BE2C (cell line): ENCODE measurements at regions not wholly inside any gene's neighbourhood (a gene's known extent, or its start where the extent isn't known, plus 50 kb on each side); places are given as distances from the start of the nearest gene placed in this dataset.

Source experiments
- DNase-seq: peaks from one replicate; pipeline ENCODE4 v3.0.0-alpha.2; 2020
- H3K27me3 ChIP-seq: fragments of 250-450 bp; sonication (Bioruptor Pico); 2 replicates; pipeline ENCODE4 v1.5.1; 2020; ENCODE audit warnings: mild to moderate bottlenecking
- H3K36me3 ChIP-seq: fragments of 250-450 bp; sonication (Bioruptor Pico); 2 replicates; pipeline ENCODE4 v1.5.1; 2020; ENCODE audit warnings: mild to moderate bottlenecking
- H3K4me1 ChIP-seq: fragments of 250-450 bp; sonication (Bioruptor Pico); 2 replicates; pipeline ENCODE4 v1.5.1; 2020
- H3K4me3 ChIP-seq: 2 replicates; pipeline ENCODE4 v1.5.1; 2011; ENCODE audit warnings: low read depth, low read length
- H3K9me3 ChIP-seq: fragments of 250-450 bp; sonication (Bioruptor Pico); 2 replicates; pipeline ENCODE4 v1.5.1; 2020
- TF ChIP-seq, protein P1 (sequence below): IDR thresholded peaks from 2 replicates; pipeline ENCODE4 v1.5.1; 2012; ENCODE audit warnings: mild to moderate bottlenecking, low read depth, low read length

DNA sequence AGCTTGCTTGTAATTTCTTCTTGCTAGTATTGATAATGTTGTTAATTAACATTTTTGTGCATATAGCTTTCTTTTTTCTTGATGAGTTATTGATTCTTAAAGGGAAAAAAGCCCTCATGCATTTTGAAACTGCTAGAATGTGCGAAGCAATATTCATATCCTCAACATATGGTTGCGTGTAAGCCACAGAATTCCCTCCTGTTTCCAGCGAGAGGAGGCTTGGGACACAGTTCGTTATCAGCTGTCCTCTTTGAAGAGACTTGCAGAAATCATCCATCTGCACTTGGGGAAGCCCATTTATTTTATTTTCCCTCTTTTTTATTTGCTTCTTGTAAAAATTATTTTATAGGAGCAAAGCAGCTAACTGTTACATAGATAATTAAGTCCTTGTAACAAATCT, 398.0 kb downstream of the ADRA2A start:
- Histone ChIP-seq H3K27me3 (no peaks in the 10 kb centered on the region), H3K9me3 (no peaks in the 10 kb centered on the region), H3K4me1 (no peaks in the 10 kb centered on the region), H3K4me3 (no peak overlapping the region), H3K36me3 (no peaks in the 10 kb centered on the region)
- TF ChIP-seq, protein P1, sequence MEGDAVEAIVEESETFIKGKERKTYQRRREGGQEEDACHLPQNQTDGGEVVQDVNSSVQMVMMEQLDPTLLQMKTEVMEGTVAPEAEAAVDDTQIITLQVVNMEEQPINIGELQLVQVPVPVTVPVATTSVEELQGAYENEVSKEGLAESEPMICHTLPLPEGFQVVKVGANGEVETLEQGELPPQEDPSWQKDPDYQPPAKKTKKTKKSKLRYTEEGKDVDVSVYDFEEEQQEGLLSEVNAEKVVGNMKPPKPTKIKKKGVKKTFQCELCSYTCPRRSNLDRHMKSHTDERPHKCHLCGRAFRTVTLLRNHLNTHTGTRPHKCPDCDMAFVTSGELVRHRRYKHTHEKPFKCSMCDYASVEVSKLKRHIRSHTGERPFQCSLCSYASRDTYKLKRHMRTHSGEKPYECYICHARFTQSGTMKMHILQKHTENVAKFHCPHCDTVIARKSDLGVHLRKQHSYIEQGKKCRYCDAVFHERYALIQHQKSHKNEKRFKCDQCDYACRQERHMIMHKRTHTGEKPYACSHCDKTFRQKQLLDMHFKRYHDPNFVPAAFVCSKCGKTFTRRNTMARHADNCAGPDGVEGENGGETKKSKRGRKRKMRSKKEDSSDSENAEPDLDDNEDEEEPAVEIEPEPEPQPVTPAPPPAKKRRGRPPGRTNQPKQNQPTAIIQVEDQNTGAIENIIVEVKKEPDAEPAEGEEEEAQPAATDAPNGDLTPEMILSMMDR: no peak
- DNase-seq: no peak

- Histone ChIP-seq H3K27me3 (no peaks in the 10 kb centered on the region), H3K4me1 (no peaks in the 10 kb centered on the region; the same call in 1 of the 2 replicates), H3K9me3 (no peaks in the 10 kb centered on the region), H3K4me3 (no peak overlapping the region), H3K36me3 (no peaks in the 10 kb centered on the region)
- DNase-seq: no peak
- TF ChIP-seq, protein P1: no peak
Measured at GRCh38 chr10:111475720-111476119, 398.9 kb downstream of the ADRA2A start.

GRCh38 chr10:111478651-111479050, 401.8 kb downstream of the ADRA2A start:
- TF ChIP-seq, protein P1: no peak
- Histone ChIP-seq H3K36me3 (no peaks in the 10 kb centered on the region), H3K4me3 (no peak overlapping the region), H3K27me3 (no peaks in the 10 kb centered on the region), H3K4me1 (peaks cover 8% of the 10 kb centered on the region; the same call in 1 of the 2 replicates), H3K9me3 (no peaks in the 10 kb centered on the region)
- no peak for DNase-seq

- TF ChIP-seq, protein P1: no peak
- no peak for DNase-seq
- H3K9me3 ChIP-seq: no peaks in the 10 kb centered on the region
- no peaks in the 10 kb centered on the region for H3K27me3 ChIP-seq
- no peak overlapping the region for H3K4me3 ChIP-seq
- H3K4me1 ChIP-seq: peaks cover 8% of the 10 kb centered on the region; the same call in 1 of the 2 replicates
- no peaks in the 10 kb centered on the region for H3K36me3 ChIP-seq
Measured at GRCh38 chr10:111479966-111480365, 403.1 kb downstream of the ADRA2A start.

GRCh38 chr10:111481261-111481826, 404.5 kb downstream of the ADRA2A start:
- H3K27me3 ChIP-seq: no peaks in the 10 kb centered on the region
- no peaks in the 10 kb centered on the region for H3K36me3 ChIP-seq
- TF ChIP-seq, protein P1: no peak
- peak; percentile 65 for DNase-seq
- H3K9me3 ChIP-seq: no peaks in the 10 kb centered on the region
- H3K4me1 ChIP-seq: peaks cover 8% of the 10 kb centered on the region; the same call in 1 of the 2 replicates
- H3K4me3 ChIP-seq: no peak overlapping the region

- Histone ChIP-seq H3K4me1 (peaks cover 8% of the 10 kb centered on the region; the same call in 1 of the 2 replicates), H3K9me3 (no peaks in the 10 kb centered on the region), H3K27me3 (no peaks in the 10 kb centered on the region), H3K4me3 (no peak overlapping the region), H3K36me3 (no peaks in the 10 kb centered on the region)
- DNase-seq: no peak
- TF ChIP-seq, protein P1: no peak
Measured at GRCh38 chr10:111481866-111482265, 405.0 kb downstream of the ADRA2A start.
